GM12864 (cell line): ENCODE measurements at regions not wholly inside any gene's neighbourhood (a gene's known extent, or its start where the extent isn't known, plus 50 kb on each side); places are given as distances from the start of the nearest gene placed in this dataset.

Source experiments
- DNase-seq: peaks from one replicate; pipeline ENCODE4 v3.0.0-alpha.2; 2011; ENCODE audit warnings: low read depth
- H3K4me3 ChIP-seq: 2 replicates; pipeline ENCODE4 v1.5.1; 2011; ENCODE audit warnings: mild to moderate bottlenecking, low read depth, low read length, control low read depth
- CTCF ChIP-seq: IDR thresholded peaks from 2 replicates; pipeline ENCODE4 v1.5.1; 2011; ENCODE audit warnings: low read depth, mild to moderate bottlenecking, moderate library complexity, low read length, control low read depth, inconsistent platforms; ENCODE audit errors: missing control alignments

DNA sequence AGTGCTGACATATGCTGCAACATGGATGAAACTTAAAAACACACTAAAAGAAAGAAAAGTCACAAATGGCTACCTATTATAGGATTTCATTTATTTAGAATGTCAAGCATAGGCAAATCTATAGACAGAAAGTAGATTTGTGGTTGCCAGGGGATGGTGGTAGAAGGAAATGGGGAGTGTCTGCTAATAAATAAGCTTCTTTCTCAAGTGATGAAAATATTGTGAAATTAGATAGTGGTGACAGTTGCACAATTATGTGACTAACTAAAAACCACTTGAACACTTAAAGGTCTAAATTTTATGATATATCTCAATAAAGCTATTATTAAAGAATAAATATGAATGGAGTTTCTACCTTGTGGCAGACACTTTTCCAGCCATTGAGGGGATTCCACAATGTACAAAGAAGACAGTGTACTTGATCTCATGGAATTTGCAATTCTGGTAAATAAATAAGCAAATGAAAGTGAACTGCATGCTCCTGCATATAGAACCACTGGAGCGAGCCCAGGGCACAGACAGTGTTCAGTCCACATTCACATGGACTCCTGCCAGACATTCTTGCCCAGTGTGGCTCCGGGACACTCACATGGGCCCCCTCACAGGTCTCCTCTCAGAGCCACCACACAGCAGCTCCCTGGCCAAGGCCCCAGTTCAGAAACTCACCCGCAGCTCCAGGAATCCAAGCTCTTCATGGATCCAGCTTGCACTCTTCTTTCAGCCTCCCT, 107.1 kb upstream of the ARID2 start:
- DNase-seq = no peak
- TF ChIP-seq CTCF = no peak
- no peak overlapping the region for H3K4me3 ChIP-seq

DNA sequence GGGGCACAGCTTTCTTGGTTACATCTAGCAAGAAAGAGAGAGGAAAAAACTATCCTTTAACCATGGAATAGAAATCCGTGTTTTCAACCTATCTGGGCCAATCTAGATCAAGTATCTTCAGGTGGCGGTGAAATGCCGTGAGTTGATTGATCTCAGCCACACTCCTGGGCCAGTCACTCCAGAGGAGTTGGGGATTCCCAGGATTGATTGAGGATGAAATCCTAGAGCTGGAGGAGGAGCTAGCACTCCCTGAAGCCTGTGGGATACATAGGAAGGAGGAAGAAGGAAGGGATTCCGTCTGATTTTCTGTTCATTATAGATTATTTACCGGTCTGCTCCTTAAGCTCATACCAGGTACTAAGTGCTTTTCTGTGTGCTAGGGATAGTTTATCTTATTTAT, 106.3 kb upstream of the ARID2 start:
- no peak for TF ChIP-seq CTCF
- no peak overlapping the region for H3K4me3 ChIP-seq
- no peak for DNase-seq

- no peak for TF ChIP-seq CTCF
- H3K4me3 ChIP-seq = no peak overlapping the region
- no peak for DNase-seq
Observed at GRCh38 chr12:45623940-45624339, 105.6 kb upstream of the ARID2 start.

DNA sequence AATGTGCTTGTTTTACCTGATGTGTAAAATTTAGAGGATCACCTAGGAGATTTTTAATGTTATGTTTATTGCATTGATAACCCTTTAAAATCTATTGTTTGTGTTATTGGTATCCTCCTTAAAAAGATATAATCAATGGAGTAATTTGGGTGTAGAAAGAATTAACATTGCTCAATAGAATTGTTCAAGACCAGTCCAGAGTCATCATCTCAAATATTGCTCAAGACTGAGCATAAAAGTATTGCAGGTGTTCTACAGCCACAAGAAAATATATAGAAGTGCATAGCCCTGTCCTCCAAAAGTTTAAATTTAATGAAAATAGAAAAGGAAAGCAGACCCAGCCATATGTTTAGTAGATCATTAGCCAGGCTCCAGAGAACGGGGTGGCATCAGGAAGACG, 102.5 kb upstream of the ARID2 start:
- TF ChIP-seq CTCF = no peak
- H3K4me3 ChIP-seq = no peak overlapping the region
- DNase-seq = no peak

DNA sequence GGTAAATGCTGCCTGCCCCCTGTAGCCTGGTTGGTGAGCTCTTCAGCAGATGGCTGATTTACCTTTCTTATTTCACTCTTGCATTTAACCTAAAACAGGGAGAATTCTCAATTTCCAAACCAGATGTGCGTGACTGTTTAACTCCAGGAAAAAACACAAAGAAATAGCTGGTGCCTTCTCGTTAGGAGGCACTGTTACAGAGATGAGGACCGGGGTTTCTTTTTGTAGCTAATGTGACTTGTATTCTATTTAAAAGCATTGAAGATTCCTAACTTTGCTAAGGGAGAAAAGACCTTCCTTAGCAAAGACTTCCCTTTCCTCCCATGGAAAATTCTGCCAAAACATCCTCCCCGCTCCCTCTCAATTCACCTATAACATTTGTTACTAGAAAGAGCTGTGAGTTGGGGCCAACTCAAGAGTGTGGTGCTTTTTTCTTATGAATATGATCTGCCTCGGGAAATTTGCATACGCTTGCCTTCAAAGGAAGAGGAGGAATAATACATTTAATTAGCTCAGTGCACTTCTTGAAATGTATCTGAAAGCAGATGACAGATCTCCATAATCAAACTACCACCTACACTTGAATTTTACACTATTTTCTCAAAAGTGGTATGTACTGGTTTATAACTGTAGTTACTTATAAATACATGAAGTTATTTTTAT, 102.0 kb upstream of the ARID2 start:
- H3K4me3 ChIP-seq = no peak overlapping the region
- DNase-seq = no peak
- no peak for TF ChIP-seq CTCF

- no peak for DNase-seq
- H3K4me3 ChIP-seq = no peak overlapping the region
- TF ChIP-seq CTCF = no peak
Observed at GRCh38 chr12:45629292-45629691, 100.2 kb upstream of the ARID2 start.

GRCh38 chr12:45633733-45634132, 95.8 kb upstream of the ARID2 start:
- DNase-seq = no peak
- no peak for TF ChIP-seq CTCF
- H3K4me3 ChIP-seq = no peak overlapping the region
